DND-41 (cell line): ENCODE measurements at regions not wholly inside any gene's neighbourhood (a gene's known extent, or its start where the extent isn't known, plus 50 kb on each side); places are given as distances from the start of the nearest gene placed in this dataset.

ENCODE experiments used
- EZH2 ChIP-seq: IDR thresholded peaks from 3 replicates; pipeline ENCODE4 v1.6.1; 2012; ENCODE audit warnings: borderline replicate concordance, low read depth, mild to moderate bottlenecking, moderate library complexity, low read length, inconsistent platforms; ENCODE audit not compliant: severe bottlenecking
- TF ChIP-seq, protein P1 (sequence below): IDR thresholded peaks from 2 replicates; pipeline ENCODE4 v1.5.1; 2012; ENCODE audit warnings: borderline replicate concordance, low read length, moderate library complexity, mild to moderate bottlenecking; ENCODE audit not compliant: poor library complexity, severe bottlenecking; ENCODE audit errors: extremely low read depth

DNA sequence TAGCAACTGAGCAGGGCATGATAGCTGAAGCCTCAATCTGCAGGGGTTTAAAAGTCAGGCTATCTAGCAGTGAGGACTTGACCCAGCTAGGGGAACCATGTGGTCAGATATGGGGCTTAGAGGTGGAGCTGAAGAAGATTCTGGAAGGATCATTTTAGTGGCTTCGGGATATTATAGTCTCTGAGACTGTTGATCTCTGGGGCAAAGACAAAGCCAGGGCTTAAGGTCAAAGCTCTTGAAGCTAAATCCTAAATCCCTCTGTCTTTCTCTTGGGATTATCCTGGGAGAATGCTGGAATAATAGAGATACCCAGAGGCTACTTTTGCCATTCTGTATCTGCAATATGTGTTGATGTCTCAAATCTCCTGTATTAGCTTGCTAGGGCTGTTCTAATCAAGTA lies 132.2 kb downstream of the DHX35 start:
- TF ChIP-seq, protein P1, sequence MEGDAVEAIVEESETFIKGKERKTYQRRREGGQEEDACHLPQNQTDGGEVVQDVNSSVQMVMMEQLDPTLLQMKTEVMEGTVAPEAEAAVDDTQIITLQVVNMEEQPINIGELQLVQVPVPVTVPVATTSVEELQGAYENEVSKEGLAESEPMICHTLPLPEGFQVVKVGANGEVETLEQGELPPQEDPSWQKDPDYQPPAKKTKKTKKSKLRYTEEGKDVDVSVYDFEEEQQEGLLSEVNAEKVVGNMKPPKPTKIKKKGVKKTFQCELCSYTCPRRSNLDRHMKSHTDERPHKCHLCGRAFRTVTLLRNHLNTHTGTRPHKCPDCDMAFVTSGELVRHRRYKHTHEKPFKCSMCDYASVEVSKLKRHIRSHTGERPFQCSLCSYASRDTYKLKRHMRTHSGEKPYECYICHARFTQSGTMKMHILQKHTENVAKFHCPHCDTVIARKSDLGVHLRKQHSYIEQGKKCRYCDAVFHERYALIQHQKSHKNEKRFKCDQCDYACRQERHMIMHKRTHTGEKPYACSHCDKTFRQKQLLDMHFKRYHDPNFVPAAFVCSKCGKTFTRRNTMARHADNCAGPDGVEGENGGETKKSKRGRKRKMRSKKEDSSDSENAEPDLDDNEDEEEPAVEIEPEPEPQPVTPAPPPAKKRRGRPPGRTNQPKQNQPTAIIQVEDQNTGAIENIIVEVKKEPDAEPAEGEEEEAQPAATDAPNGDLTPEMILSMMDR, result no peak
- TF ChIP-seq EZH2, result no peak
